K562 (cell line): ENCODE measurements at regions not wholly inside any gene's neighbourhood (a gene's known extent, or its start where the extent isn't known, plus 50 kb on each side); places are given as distances from the start of the nearest gene placed in this dataset.
A peak's percentile ranks its signal among the peaks of the same experiment; 100 is the strongest.

Experiments
- ATAC-seq: fragments of 200-7000 bp; cut with Tn5 transposase; 3 replicates; pipeline ENCODE4 v1.9.1; 2020; ENCODE audit warnings: moderate library complexity
- BruUV-seq: library from RNA; stranded (reverse); fragments of 400-500 nt; replicated peaks from 2 replicates; lab custom pipeline; 2021; lab: Mats Ljungman, UMichigan
- CTCF ChIA-PET: fragments of 300-600 bp; formaldehyde crosslinking; extraction: SDS; loops from one replicate; lab custom pipeline; 2021; ENCODE audit warnings: low intra/inter-chr PET ratio; lab: Yijun Ruan, JAX
- POLR2A ChIA-PET: fragments of 300-600, 350-650 bp; sonication (Branson Sonifier 250); formaldehyde crosslinking; extraction: SDS; loops from one replicate; lab custom pipeline; 2021; ENCODE audit warnings: antibody characterized with exemption, inconsistent platforms; lab: Yijun Ruan, JAX
- DNase-seq, 4 experiments: peaks; one replicate each; pipeline versions ENCODE4 v3.0.0 to v3.0.0-alpha.2; 2011 to 2018; ENCODE audit warnings: low spot score in 3 of 4, mixed read lengths in 3 of 4; ENCODE audit errors: extremely low read depth in 1 of 4
- FAIRE-seq: peaks from 2 replicates; lab custom pipeline; 2011; peaks lifted over from hg19 to GRCh38; lab: Jason Lieb, UNC
- H2AFZ ChIP-seq: 2 replicates; pipeline ENCODE4 v1.6.0; 2011; ENCODE audit warnings: low read depth, low read length, control low read depth, inconsistent platforms
- H3K27ac ChIP-seq: fragments of 200-600 bp; 3 replicates; pipeline ENCODE4 v1.8.0; 2011; ENCODE audit warnings: low read depth, mild to moderate bottlenecking, control low read depth, inconsistent platforms, low read length, moderate library complexity, mixed read lengths; ENCODE audit errors: extremely low read depth
- H3K27me3 ChIP-seq, 2 experiments: fragments of 300-600 bp in 1 of 2; 2 replicates in 1 of 2; 3 replicates in 1 of 2; pipeline versions ENCODE4 v1.6.0 to v1.8.0; 2011; ENCODE audit warnings: inconsistent platforms in 2 of 2, low read length in 2 of 2, mild to moderate bottlenecking in 1 of 2, mixed read lengths in 1 of 2, moderate library complexity in 1 of 2; ENCODE audit not compliant: control insufficient read depth in 2 of 2, insufficient read depth in 2 of 2
- H3K36me3 ChIP-seq: fragments of 300-600 bp; 3 replicates; pipeline ENCODE4 v1.8.0; 2011; ENCODE audit warnings: mild to moderate bottlenecking, low read length, inconsistent platforms; ENCODE audit not compliant: control insufficient read depth, insufficient read depth
- H3K4me1 ChIP-seq, 2 experiments: fragments of 200-600 bp in 1 of 2; replicated peaks in 1 of 2; 2 replicates in 1 of 2; 3 replicates in 1 of 2; pipeline versions ENCODE4 v1.5.1 to v1.8.0; 2011; ENCODE audit warnings: inconsistent platforms in 2 of 2, low read length in 2 of 2, mild to moderate bottlenecking in 1 of 2, mixed read lengths in 1 of 2, moderate library complexity in 1 of 2; ENCODE audit not compliant: control insufficient read depth in 2 of 2, insufficient read depth in 2 of 2
- H3K4me2 ChIP-seq: 2 replicates; pipeline ENCODE4 v1.6.1; 2011; ENCODE audit warnings: low read length, control low read depth, inconsistent platforms, mixed read lengths; ENCODE audit not compliant: insufficient read depth
- H3K4me3 ChIP-seq: fragments of 200-600 bp; sonication (generic), shearing (Covaris generic); 2 replicates; pipeline ENCODE4 v1.5.1; 2016; ENCODE audit warnings: control low read depth, inconsistent platforms
- H3K79me2 ChIP-seq: fragments of 200-600 bp; 3 replicates; pipeline ENCODE4 v1.8.0; 2011; ENCODE audit warnings: low read length, inconsistent platforms; ENCODE audit not compliant: control insufficient read depth, insufficient read depth
- H3K9ac ChIP-seq, 2 experiments: 2 replicates each; pipeline versions ENCODE4 v1.6.0 to v1.6.1; 2011; ENCODE audit warnings: low read depth in 2 of 2, low read length in 2 of 2, control low read depth in 1 of 2, inconsistent platforms in 1 of 2, mild to moderate bottlenecking in 1 of 2, mixed read lengths in 1 of 2; ENCODE audit not compliant: insufficient read depth in 1 of 2
- H3K9me1 ChIP-seq: one replicate; pipeline ENCODE4 v1.6.0; 2011; ENCODE audit warnings: inconsistent platforms, mild to moderate bottlenecking, low read length, moderate library complexity; ENCODE audit not compliant: control insufficient read depth, insufficient read depth
- H3K9me3 ChIP-seq: replicated peaks from 2 replicates; pipeline ENCODE4 v1.5.1; 2011; ENCODE audit warnings: low read depth, low read length, inconsistent platforms; ENCODE audit not compliant: control insufficient read depth, insufficient read depth
- H4K20me1 ChIP-seq: replicated peaks from 2 replicates; pipeline ENCODE4 v1.6.1; 2011; ENCODE audit warnings: low read length, inconsistent platforms, mixed read lengths; ENCODE audit not compliant: control insufficient read depth, insufficient read depth
- ATF1 ChIP-seq, 2 experiments: fragments of 450-650 bp in 1 of 2; IDR thresholded peaks; 2 replicates each; pipeline ENCODE4 v1.6.1; 2016; ENCODE audit warnings: missing compliant biosample characterization in 1 of 2, missing genetic modification characterization in 1 of 2
- BRD9 ChIP-seq: fragments of 450-650 bp; IDR thresholded peaks from 2 replicates; pipeline ENCODE4 v1.6.1; 2018; ENCODE audit warnings: low read depth; ENCODE audit not compliant: partially characterized antibody
- ETS2 ChIP-seq: IDR thresholded peaks from 2 replicates; pipeline ENCODE4 v1.6.1; 2016; ENCODE audit warnings: borderline replicate concordance, missing genetic modification characterization, mild to moderate bottlenecking, moderate library complexity, missing compliant biosample characterization; ENCODE audit not compliant: poor library complexity, severe bottlenecking
- FOXP1 ChIP-seq: sonication (generic); formaldehyde crosslinking; IDR thresholded peaks from 2 replicates; pipeline ENCODE4 v1.8.0; 2022; ENCODE audit warnings: mild to moderate bottlenecking, missing genetic modification reagents
- GATA2 ChIP-seq: sonication (generic); formaldehyde crosslinking; IDR thresholded peaks from 2 replicates; pipeline ENCODE4 v1.4.0; 2020; ENCODE audit warnings: mild to moderate bottlenecking, missing genetic modification reagents
- HDAC1 ChIP-seq, 2 experiments: fragments of 450-650 bp; IDR thresholded peaks; 2 replicates each; pipeline ENCODE4 v1.6.1; 2016 to 2017; ENCODE audit warnings: inconsistent platforms in 1 of 2, mild to moderate bottlenecking in 1 of 2, moderate library complexity in 1 of 2
- PRMT5 ChIP-seq: sonication (generic); formaldehyde crosslinking; IDR thresholded peaks from 2 replicates; pipeline ENCODE4 v1.5.0; 2020; ENCODE audit warnings: missing genetic modification reagents
- RHOXF2B ChIP-seq: fragments of 250-450 bp; sonication (Bioruptor Pico); conservative IDR thresholded peaks from 2 replicates; pipeline ENCODE4 v1.5.1; 2021
- SRSF1 ChIP-seq: fragments of 200-400 bp; formaldehyde crosslinking; IDR thresholded peaks from 2 replicates; pipeline ENCODE4 v1.6.1; 2017; ENCODE audit warnings: mild to moderate bottlenecking, low read depth, low read length, moderate library complexity
- STAT5A ChIP-seq: IDR thresholded peaks from 2 replicates; pipeline ENCODE4 v1.6.1; 2012; ENCODE audit warnings: low read length, inconsistent platforms, borderline replicate concordance
- WGBS: fragments of 100-300 bp; shearing (Covaris generic); methylation state at CpG from one replicate; pipeline ENCODE4 v1.1.6; 2016; ENCODE audit warnings: low coverage, mixed read lengths; ENCODE audit not compliant: insufficient coverage; ENCODE audit errors: missing lambda C conversion rate; 5-methylcytosine and 5-hydroxymethylcytosine counted together
- in situ Hi-C: fragments of 300-500 bp; cut with MboI; formaldehyde crosslinking; loops from 4 replicates; pipeline ENCODE4 v1.15.0; 2018; ENCODE audit warnings: inconsistent platforms, mixed read lengths
- intact Hi-C: fragments of 100-400 bp; cut with micrococcal nuclease; formaldehyde crosslinking; loops from 2 replicates; pipeline ENCODE4 v1.14.2; 2022
- TF ChIP-seq, protein P1 (sequence below), 2 experiments: fragments of 200-800 bp in 1 of 2; sonication (Bioruptor generic) in 1 of 2; sonication (generic) in 1 of 2; formaldehyde crosslinking in 1 of 2; IDR thresholded peaks in 1 of 2; conservative IDR thresholded peaks in 1 of 2; 2 replicates each; pipeline versions ENCODE4 v1.5.0 to v1.6.1; 2016 to 2020; ENCODE audit warnings: missing compliant biosample characterization in 1 of 2, missing genetic modification characterization in 1 of 2, missing genetic modification reagents in 1 of 2
- TF ChIP-seq, protein P2 (sequence below): fragments of 450-650 bp; formaldehyde crosslinking; IDR thresholded peaks from 2 replicates; pipeline ENCODE4 v1.4.0; 2022; ENCODE audit warnings: missing genetic modification characterization

DNA sequence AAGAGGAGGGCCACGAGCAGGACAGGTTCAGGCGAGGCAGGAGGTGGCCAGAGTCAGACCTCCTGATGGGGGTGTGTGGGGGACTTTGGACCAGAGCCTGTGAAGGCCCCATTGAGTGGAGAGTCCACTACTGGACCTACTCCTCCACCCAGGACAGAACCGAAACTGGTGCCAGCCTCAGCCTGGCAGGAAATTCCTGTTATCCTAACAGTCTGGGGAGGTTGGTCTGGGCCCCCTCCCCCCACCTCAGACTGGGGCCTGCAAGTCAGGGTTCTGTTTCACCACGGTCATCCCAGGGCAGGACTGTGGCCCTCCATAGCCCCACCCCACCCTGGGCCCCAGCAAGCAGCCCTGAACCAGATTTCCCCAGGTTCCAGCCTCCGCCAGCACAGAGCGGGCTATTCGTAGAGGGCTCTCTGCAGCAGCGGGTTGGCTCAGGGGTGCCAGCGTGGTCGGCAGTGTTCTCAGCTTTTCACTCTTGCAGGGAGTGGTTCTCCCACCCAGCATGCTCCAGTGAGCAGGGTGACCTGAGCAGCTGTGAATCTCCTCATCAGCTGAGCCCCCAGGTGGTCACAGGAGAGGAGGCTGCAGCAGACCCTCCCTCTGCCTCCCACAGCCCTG lies 217.3 kb downstream of the TBC1D2B start:
- no peaks in the 10 kb centered on the region for H3K36me3 ChIP-seq
- TF ChIP-seq ATF1 (CRISPR knock-in tag; IDR thresholded peaks at IDR 0.05) (no peak), ATF1 (tag; IDR thresholded peaks at IDR 0.05) (no peak), FOXP1 (no peak), STAT5A (no peak)
- POLR2A ChIA-PET, result no interaction called here
- H3K9ac ChIP-seq, result no peak overlapping the region
- no peaks in the 10 kb centered on the region for H3K79me2 ChIP-seq
- FAIRE-seq (no peak), ATAC-seq (no peak), DNase-seq (no peak)
- intact Hi-C loops (no loop called here), in situ Hi-C loops (no loop called here)
- no peak overlapping the region for H2AFZ ChIP-seq
- CTCF ChIA-PET, result no interaction called here
- no peak overlapping the region for H3K4me2 ChIP-seq
- H3K4me3 ChIP-seq, result no peak overlapping the region
- H4K20me1 ChIP-seq, result peaks cover 4% of the 10 kb centered on the region
- no peaks in the 10 kb centered on the region for H3K9me1 ChIP-seq
- H3K9me3 ChIP-seq, result no peaks in the 10 kb centered on the region
- no peak overlapping the region for H3K27ac ChIP-seq
- BruUV-seq, result no TSS peak
- WGBS, result 22% methylated on average over 4 of the region's 10 CpGs
- peaks cover 8 to 50% of the 10 kb centered on the region in 2 experiments; a peak in 4 of 5 replicates for H3K27me3 ChIP-seq
- H3K4me1 ChIP-seq, result peaks cover 0 to 25% of the 10 kb centered on the region in 2 experiments; a peak in 2 of 5 replicates

DNA sequence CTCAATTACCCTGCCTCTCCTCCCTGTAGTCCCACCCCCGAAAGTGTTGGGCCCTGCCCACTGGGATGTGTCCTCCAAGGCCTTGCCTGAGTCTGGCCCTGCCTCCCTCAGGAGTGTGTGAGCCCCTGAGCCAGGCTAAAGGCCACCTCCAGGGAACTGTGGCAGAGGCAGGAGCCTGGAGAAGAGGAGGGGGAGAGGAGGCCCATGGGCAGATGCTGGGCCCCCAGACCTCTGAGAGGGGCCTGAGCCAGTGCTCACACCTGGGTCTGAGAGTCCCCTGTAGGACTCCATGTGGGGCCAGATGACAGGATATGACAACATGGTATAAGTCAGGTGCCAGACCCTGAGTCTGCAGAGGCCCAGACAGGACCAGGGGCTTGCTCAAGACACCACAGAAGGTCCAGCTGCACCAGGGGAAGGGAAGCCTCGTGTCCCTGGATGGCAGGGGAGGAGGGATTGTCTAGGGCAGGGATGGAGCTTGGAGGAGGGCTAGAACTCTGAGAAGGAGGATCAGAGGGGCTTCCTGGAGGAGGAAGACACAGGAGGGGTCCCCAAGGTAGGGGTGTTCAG lies 217.9 kb downstream of the TBC1D2B start:
- in situ Hi-C loops, result no loop called here
- TF ChIP-seq PRMT5 (CRISPR knock-in tag), result no peak
- no peak for TF ChIP-seq GATA2 (CRISPR knock-in tag)
- TF ChIP-seq ETS2 (tag), result no peak
- TF ChIP-seq RHOXF2B, result no peak
- no peak for TF ChIP-seq HDAC1 (IDR thresholded peaks at IDR 0.05)
- TF ChIP-seq, protein P1, sequence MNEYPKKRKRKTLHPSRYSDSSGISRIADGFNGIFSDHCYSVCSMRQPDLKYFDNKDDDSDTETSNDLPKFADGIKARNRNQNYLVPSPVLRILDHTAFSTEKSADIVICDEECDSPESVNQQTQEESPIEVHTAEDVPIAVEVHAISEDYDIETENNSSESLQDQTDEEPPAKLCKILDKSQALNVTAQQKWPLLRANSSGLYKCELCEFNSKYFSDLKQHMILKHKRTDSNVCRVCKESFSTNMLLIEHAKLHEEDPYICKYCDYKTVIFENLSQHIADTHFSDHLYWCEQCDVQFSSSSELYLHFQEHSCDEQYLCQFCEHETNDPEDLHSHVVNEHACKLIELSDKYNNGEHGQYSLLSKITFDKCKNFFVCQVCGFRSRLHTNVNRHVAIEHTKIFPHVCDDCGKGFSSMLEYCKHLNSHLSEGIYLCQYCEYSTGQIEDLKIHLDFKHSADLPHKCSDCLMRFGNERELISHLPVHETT (CRISPR knock-in tag; conservative IDR thresholded peaks at IDR 0.05 in 1 of 2, IDR thresholded peaks at IDR 0.05 in 1 of 2), result no peak
- TF ChIP-seq, protein P2, sequence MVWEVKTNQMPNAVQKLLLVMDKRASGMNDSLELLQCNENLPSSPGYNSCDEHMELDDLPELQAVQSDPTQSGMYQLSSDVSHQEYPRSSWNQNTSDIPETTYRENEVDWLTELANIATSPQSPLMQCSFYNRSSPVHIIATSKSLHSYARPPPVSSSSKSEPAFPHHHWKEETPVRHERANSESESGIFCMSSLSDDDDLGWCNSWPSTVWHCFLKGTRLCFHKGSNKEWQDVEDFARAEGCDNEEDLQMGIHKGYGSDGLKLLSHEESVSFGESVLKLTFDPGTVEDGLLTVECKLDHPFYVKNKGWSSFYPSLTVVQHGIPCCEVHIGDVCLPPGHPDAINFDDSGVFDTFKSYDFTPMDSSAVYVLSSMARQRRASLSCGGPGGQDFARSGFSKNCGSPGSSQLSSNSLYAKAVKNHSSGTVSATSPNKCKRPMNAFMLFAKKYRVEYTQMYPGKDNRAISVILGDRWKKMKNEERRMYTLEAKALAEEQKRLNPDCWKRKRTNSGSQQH (CRISPR knock-in tag), result no peak
- TF ChIP-seq BRD9, result no peak
- no peak for TF ChIP-seq SRSF1

More for the DNA sequence above, 217.9 kb downstream of the TBC1D2B start:
- ATAC-seq (peak; percentile 90), FAIRE-seq (no peak), DNase-seq (peak in 1 of 4 experiments; percentile 28)
- Histone ChIP-seq H3K9me3 (no peaks in the 10 kb centered on the region), H3K9me1 (no peaks in the 10 kb centered on the region), H3K4me2 (peak overlapping the region; percentile 20; the same call in 1 of the 2 replicates), H4K20me1 (peaks cover 4% of the 10 kb centered on the region), H3K27me3 (peaks cover 8 to 49% of the 10 kb centered on the region in 2 experiments; a peak in 4 of 5 replicates), H2AFZ (peak overlapping the region; percentile 60; the same call in 1 of the 2 replicates), H3K27ac (no peak overlapping the region), H3K9ac (peak overlapping the region in 1 of 2 experiments; percentile 12; a peak in 1 of 4 replicates), H3K4me1 (peaks cover 0 to 22% of the 10 kb centered on the region in 2 experiments; a peak in 2 of 5 replicates), H3K36me3 (no peaks in the 10 kb centered on the region), H3K4me3 (no peak overlapping the region), H3K79me2 (no peaks in the 10 kb centered on the region)
- WGBS, result 8% methylated on average over 2 of the region's 2 CpGs
- intact Hi-C loops, result no loop called here
- POLR2A ChIA-PET, result no interaction called here
- BruUV-seq, result no TSS peak
- CTCF ChIA-PET, result no interaction called here
